Lower lobe of right lung (tissue), 2 donors: ENCODE measurements at regions not wholly inside any gene's neighbourhood (a gene's known extent, or its start where the extent isn't known, plus 50 kb on each side); places are given as distances from the start of the nearest gene placed in this dataset.

Experiments used
- ATAC-seq, 2 donors: fragments of 200-7000 bp; cut with Tn5 transposase; one replicate each; pipeline ENCODE4 v1.9.1; 2020 to 2022; ENCODE audit warnings: mild to moderate bottlenecking in 2 of 2, moderate library complexity in 2 of 2
- DNase-seq: peaks from one replicate; pipeline ENCODE4 v3.0.0-alpha.2; 2020
- H3K27ac ChIP-seq: fragments of 200-600 bp; one replicate; pipeline ENCODE4 v1.8.0; 2022
- H3K27me3 ChIP-seq: fragments of 200-600 bp; one replicate; pipeline ENCODE4 v1.8.0; 2022; ENCODE audit warnings: low read depth
- H3K36me3 ChIP-seq: fragments of 200-600 bp; one replicate; pipeline ENCODE4 v1.8.0; 2022; ENCODE audit warnings: mild to moderate bottlenecking
- H3K4me1 ChIP-seq: fragments of 200-600 bp; one replicate; pipeline ENCODE4 v1.8.0; 2022
- H3K4me3 ChIP-seq: fragments of 200-600 bp; one replicate; pipeline ENCODE4 v1.8.0; 2022; ENCODE audit warnings: mild to moderate bottlenecking
- H3K9me3 ChIP-seq: fragments of 200-600 bp; one replicate; pipeline ENCODE4 v1.8.0; 2022
- intact Hi-C: fragments of 100-400 bp; cut with DNase I; formaldehyde crosslinking; loops from one replicate; pipeline ENCODE4 v1.11.0; 2022
- TF ChIP-seq, protein P1 (sequence below): fragments of 200-600 bp; IDR thresholded peaks from one replicate; pipeline ENCODE4 v1.8.0; 2022; ENCODE audit warnings: antibody characterized with exemption, mild to moderate bottlenecking
- donor health status: DM: no; HTN: yes; CAD: no; lungs with severe emphysema.

DNA sequence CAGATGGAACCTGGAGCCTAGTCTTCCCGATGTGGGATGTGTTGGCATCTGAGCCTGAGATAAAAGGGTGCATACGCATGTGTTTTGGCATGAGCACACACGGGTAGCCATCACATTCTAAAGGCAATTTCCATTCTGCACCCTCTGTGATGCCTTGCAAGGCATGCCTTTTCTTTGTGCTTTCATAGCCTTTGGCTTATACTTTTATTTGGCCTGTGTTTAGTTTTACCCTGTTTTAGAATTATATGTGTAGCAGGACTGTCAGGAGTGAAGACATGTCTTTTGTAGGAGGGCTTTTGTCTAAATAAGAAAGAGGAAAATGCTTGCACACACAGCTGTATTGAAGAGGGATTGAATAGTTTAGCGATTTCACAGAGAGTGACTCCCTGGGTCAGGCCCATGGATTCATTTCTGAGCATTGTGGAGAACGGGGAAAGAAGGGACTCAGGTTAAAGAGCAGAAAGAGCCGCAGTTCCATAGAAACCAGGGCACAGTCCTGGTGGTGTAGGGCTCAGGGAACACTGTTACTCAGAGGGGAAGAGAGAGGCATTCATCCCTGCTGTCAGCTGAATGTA, 530.2 kb downstream of the DHX35 start:
- intact Hi-C loops = no loop called here
- no peaks in the 10 kb centered on the region for H3K36me3 ChIP-seq
- DNase-seq (no peak), ATAC-seq (no peak)
- no peak overlapping the region for H3K27ac ChIP-seq
- H3K4me1 ChIP-seq = no peaks in the 10 kb centered on the region
- no peak overlapping the region for H3K4me3 ChIP-seq
- TF ChIP-seq, protein P1, sequence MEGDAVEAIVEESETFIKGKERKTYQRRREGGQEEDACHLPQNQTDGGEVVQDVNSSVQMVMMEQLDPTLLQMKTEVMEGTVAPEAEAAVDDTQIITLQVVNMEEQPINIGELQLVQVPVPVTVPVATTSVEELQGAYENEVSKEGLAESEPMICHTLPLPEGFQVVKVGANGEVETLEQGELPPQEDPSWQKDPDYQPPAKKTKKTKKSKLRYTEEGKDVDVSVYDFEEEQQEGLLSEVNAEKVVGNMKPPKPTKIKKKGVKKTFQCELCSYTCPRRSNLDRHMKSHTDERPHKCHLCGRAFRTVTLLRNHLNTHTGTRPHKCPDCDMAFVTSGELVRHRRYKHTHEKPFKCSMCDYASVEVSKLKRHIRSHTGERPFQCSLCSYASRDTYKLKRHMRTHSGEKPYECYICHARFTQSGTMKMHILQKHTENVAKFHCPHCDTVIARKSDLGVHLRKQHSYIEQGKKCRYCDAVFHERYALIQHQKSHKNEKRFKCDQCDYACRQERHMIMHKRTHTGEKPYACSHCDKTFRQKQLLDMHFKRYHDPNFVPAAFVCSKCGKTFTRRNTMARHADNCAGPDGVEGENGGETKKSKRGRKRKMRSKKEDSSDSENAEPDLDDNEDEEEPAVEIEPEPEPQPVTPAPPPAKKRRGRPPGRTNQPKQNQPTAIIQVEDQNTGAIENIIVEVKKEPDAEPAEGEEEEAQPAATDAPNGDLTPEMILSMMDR = no peak
- H3K9me3 ChIP-seq = no peaks in the 10 kb centered on the region
- no peaks in the 10 kb centered on the region for H3K27me3 ChIP-seq

DNA sequence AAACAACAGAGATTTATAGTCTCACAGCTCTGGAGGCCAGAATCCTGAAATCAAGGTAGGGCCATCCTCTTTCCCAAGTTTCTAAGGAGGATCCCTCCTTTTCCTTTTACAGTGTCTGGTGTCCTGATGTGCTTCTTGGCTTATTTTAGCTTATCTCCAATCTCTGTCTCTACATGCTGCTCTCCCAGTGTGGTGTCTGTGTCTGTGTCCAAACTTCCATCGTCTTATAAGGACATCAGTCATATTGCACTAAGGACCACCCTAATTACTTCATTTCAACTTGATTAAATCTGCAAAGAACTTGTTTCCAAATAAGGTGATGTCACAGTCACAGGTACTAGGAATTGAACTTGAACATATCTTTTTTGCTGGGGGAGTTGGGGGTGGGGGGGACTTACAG, 529.6 kb downstream of the DHX35 start:
- ATAC-seq (no peak), DNase-seq (no peak)
- H3K36me3 ChIP-seq = no peaks in the 10 kb centered on the region
- H3K4me3 ChIP-seq = no peak overlapping the region
- H3K9me3 ChIP-seq = no peaks in the 10 kb centered on the region
- TF ChIP-seq, protein P1 = no peak
- no peaks in the 10 kb centered on the region for H3K27me3 ChIP-seq
- no peak overlapping the region for H3K27ac ChIP-seq
- intact Hi-C loops = no loop called here
- H3K4me1 ChIP-seq = no peaks in the 10 kb centered on the region

DNA sequence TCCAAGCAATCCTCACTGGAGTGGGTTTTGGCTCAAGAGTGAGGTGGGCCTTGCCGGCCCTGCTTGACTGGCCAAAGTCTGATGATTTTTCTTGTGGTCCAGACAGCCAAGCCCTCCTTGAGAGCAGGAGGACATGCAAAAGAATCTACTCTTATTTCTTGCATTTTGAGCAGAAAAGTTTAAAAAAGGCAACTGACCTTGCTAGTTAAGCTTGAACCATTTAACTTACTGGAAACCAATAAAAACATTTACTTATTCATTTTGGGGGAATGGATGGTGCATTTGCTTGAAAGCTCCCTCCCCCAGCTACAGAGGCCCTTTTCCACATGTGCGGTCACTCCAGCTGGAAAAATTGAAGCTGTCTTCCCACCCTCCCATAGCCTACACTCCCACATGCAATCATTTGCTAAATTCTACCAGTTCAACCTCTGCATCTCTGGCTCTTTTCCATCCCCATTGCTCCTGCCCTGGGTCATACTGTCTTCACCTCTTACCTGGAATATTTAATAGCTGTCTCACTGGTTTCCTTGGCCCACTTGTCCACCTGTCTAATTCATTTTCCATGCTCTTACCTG, 527.9 kb downstream of the DHX35 start:
- Histone ChIP-seq H3K9me3 (no peaks in the 10 kb centered on the region), H3K4me3 (no peak overlapping the region), H3K36me3 (no peaks in the 10 kb centered on the region), H3K27me3 (no peaks in the 10 kb centered on the region), H3K4me1 (no peaks in the 10 kb centered on the region), H3K27ac (no peak overlapping the region)
- ATAC-seq (no peak), DNase-seq (no peak)
- TF ChIP-seq, protein P1 = no peak
- intact Hi-C loops = no loop called here

DNA sequence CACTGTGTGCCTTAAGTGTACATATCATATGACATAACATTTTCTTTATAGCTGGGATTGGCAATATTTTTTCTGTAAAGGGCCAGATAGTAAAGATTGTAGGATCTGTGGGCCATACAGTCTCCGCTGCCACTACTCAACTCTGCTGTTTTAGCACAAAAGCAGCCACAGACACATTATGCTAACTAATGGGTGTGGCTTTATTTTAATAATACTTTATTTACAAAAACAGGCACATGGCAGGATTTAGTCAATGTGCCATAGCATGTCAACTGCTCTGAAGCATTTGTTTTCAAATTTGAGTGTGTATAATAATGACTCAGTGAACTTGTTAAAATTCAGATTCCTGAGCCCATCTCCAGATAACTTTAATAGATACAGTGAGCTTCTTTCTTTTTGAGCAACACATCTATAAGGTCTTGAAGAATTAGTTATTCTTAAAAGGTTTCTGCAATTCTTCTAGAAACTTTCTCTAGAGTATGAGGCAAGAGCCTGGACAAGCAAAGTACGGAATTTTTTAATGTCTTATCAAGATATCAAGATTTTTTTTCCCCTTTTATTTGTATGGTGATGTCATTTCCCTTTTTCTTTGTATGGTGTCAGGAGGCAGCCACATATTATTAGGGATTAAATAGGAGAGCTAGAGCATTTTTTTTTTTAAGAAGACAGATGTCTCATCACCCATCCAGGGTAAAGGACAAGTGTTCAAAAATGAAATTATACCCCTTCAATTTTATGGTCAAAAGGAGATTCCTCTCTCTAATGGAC, 518.3 kb downstream of the DHX35 start:
- TF ChIP-seq, protein P1 = no peak
- no peak overlapping the region for H3K27ac ChIP-seq
- H3K27me3 ChIP-seq = no peaks in the 10 kb centered on the region
- H3K4me3 ChIP-seq = no peak overlapping the region
- no peaks in the 10 kb centered on the region for H3K9me3 ChIP-seq
- H3K36me3 ChIP-seq = no peaks in the 10 kb centered on the region
- intact Hi-C loops = no loop called here
- DNase-seq (no peak), ATAC-seq (no peak)
- no peaks in the 10 kb centered on the region for H3K4me1 ChIP-seq

DNA sequence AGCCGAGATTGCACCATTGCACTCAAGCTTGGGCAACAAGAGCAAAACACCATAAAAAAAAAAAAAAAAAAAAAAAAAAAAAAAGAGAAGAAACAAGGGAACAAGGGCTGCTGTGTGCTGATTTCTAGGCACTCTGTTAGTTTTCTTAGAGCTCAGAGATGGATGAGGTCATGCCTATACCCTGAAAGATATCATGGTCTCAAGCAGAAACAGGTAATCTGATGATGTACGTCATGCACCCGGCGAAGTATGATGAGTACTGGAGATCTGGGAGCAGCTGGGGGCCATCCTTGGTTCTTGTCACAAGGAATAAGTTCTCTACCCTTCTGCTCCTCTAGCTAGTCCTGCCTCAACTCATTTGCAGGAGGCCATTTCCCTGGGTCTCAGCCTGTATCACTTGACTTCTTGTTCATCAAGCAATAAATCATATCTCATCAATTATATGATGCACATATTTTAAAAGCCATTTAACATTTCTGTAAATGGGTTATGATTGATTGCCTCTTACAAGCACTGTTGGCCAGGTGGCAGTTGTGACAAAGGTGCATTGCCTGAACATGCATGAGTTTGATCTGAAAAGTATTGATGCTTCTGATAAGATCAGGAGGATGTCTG, 517.2 kb downstream of the DHX35 start:
- DNase-seq = no peak
- intact Hi-C loops = no loop called here
- TF ChIP-seq, protein P1 = no peak

More for the DNA sequence above, 517.2 kb downstream of the DHX35 start:
- no peak for ATAC-seq
- Histone ChIP-seq H3K27ac (no peak overlapping the region), H3K36me3 (no peaks in the 10 kb centered on the region), H3K27me3 (no peaks in the 10 kb centered on the region), H3K4me1 (no peaks in the 10 kb centered on the region), H3K9me3 (no peaks in the 10 kb centered on the region), H3K4me3 (no peak overlapping the region)
